ENCODE measurements at regions not wholly inside any gene's neighbourhood (a gene's known extent, or its start where the extent isn't known, plus 50 kb on each side); places are given as distances from the start of the nearest gene placed in this dataset.

DNA sequence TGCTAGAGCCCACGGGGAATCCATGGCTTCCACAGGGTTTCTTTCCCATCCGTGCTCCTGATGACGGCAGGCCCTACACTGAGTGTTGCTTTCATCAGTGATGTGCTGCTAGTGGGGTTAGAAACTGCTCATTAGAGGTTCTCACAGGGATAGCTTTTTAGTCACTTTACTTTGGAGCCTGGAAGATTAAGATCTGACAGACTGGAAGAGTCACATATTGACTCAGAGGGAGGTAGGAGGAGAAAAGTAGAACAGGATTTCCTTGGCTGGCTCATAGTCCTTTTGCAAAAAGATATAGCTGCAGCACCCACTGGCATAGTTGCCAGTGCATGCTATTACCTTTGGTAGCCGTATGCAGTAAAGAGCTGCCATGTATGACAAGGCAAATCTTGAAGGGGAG, 890.3 kb downstream of the C6orf118 start:
- no peaks in the 10 kb centered on the region for H3K27me3 ChIP-seq (ENCODE audit: insufficient read depth, low read length)
- RAD21 ChIA-PET (ENCODE audit: low non-redundant PET in 1 of 2, low total read pairs in 2 of 2, uncharacterized antibody in 2 of 2, unreplicated experiment in 2 of 2): no interaction called here
- TF ChIP-seq POLR2A (IDR thresholded peaks at IDR 0.05; ENCODE audit: borderline replicate concordance, extremely low read depth, insufficient read depth, insufficient read length) (no peak), TCF7L2 (IDR thresholded peaks at IDR 0.05; ENCODE audit: borderline replicate concordance, extremely low read depth, insufficient read depth, insufficient read length) (no peak), MAX (IDR thresholded peaks at IDR 0.05) (no peak), ELF1 (IDR thresholded peaks at IDR 0.05; ENCODE audit: borderline replicate concordance, low read depth) (no peak), EZH2 (IDR thresholded peaks at IDR 0.05) (no peak), JUND (IDR thresholded peaks at IDR 0.05) (no peak), EZH2phosphoT487 (IDR thresholded peaks at IDR 0.05; ENCODE audit: borderline replicate concordance) (no peak), RAD21 (IDR thresholded peaks at IDR 0.05; ENCODE audit: low read depth) (no peak), POLR2AphosphoS5 (IDR thresholded peaks at IDR 0.05; ENCODE audit: low read depth, low read length) (no peak), YY1 (IDR thresholded peaks at IDR 0.05; ENCODE audit: extremely low read depth, insufficient replicate concordance, low read depth, low read length) (no peak), ZNF274 (IDR thresholded peaks at IDR 0.05; ENCODE audit: low read depth, low read length) (no peak), CBX3 (IDR thresholded peaks at IDR 0.05; ENCODE audit: low read depth) (no peak), FOSL1 (IDR thresholded peaks at IDR 0.05; ENCODE audit: low read depth) (no peak), SIN3A (IDR thresholded peaks at IDR 0.05; ENCODE audit: low read depth) (no peak), ZFX (IDR thresholded peaks at IDR 0.05) (no peak)
- TF ChIP-seq, protein P1, sequence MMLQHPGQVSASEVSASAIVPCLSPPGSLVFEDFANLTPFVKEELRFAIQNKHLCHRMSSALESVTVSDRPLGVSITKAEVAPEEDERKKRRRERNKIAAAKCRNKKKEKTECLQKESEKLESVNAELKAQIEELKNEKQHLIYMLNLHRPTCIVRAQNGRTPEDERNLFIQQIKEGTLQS (IDR thresholded peaks at IDR 0.05): no peak
- TF ChIP-seq, protein P2, sequence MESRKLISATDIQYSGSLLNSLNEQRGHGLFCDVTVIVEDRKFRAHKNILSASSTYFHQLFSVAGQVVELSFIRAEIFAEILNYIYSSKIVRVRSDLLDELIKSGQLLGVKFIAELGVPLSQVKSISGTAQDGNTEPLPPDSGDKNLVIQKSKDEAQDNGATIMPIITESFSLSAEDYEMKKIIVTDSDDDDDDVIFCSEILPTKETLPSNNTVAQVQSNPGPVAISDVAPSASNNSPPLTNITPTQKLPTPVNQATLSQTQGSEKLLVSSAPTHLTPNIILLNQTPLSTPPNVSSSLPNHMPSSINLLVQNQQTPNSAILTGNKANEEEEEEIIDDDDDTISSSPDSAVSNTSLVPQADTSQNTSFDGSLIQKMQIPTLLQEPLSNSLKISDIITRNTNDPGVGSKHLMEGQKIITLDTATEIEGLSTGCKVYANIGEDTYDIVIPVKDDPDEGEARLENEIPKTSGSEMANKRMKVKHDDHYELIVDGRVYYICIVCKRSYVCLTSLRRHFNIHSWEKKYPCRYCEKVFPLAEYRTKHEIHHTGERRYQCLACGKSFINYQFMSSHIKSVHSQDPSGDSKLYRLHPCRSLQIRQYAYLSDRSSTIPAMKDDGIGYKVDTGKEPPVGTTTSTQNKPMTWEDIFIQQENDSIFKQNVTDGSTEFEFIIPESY (IDR thresholded peaks at IDR 0.05; ENCODE audit: extremely low read depth, insufficient replicate concordance, low read length): no peak
- intact Hi-C loops (cut with micrococcal nuclease): no loop called here
- no peak overlapping the region for H3K27ac ChIP-seq (ENCODE audit: low read depth, low read length)
- H2AFZ ChIP-seq (ENCODE audit: low read depth, low read length, poor library complexity, severe bottlenecking): no peak overlapping the region
- CTCF ChIA-PET: no interaction called here
- no peaks in the 10 kb centered on the region for H3K79me2 ChIP-seq (ENCODE audit: insufficient read depth, low read length)
- no peaks in the 10 kb centered on the region for H4K20me1 ChIP-seq (ENCODE audit: insufficient read depth)
- H3K36me3 ChIP-seq (ENCODE audit: control insufficient read depth in 1 of 2, insufficient read depth in 2 of 2, low read length in 2 of 2): no peaks in the 10 kb centered on the region
- POLR2A ChIA-PET: interaction anchor here (0.6 kb wide), 1 partner anchor 15 kb away, joined by 4 read pairs; no protein-coding TSS in a partner anchor
- H3K4me2 ChIP-seq (ENCODE audit: low read length): no peak overlapping the region
- no peaks in the 10 kb centered on the region for H3K9me2 ChIP-seq (ENCODE audit: insufficient read depth)
- peaks cover 4 to 13% of the 10 kb centered on the region in 2 experiments; a peak in 2 of 4 replicates for H3K9me3 ChIP-seq (ENCODE audit: control insufficient read depth in 1 of 2, insufficient read depth in 1 of 2, low read depth in 1 of 2, low read length in 2 of 2)
- ATAC-seq (no peak), DNase-seq (ENCODE audit: low read depth, low spot score) (no peak)
- no TSS peak for BruUV-seq (replicated peaks)
- H3K4me1 ChIP-seq (ENCODE audit: control insufficient read depth in 1 of 2, insufficient read depth in 2 of 2, low read length in 2 of 2): no peaks in the 10 kb centered on the region
- no peak overlapping the region for H3K9ac ChIP-seq (ENCODE audit: low read length)
- H3K4me3 ChIP-seq (replicated peaks in 1 of 2; ENCODE audit: low read depth in 1 of 2, low read length in 2 of 2): no peak overlapping the region
